DND-41 (cell line): ENCODE measurements at regions not wholly inside any gene's neighbourhood (a gene's known extent, or its start where the extent isn't known, plus 50 kb on each side); places are given as distances from the start of the nearest gene placed in this dataset.

Experiments used
- ATAC-seq: fragments of 200-7000 bp; cut with Tn5 transposase; 3 replicates; pipeline ENCODE4 v1.9.1; 2021; ENCODE audit warnings: low read depth; ENCODE audit not compliant: insufficient read depth
- DNase-seq: peaks from one replicate; pipeline ENCODE4 v3.0.0-alpha.2; 2020
- H2AFZ ChIP-seq: 2 replicates; pipeline ENCODE4 v1.6.0; 2012; ENCODE audit warnings: low read depth, low read length
- H3K27ac ChIP-seq: 2 replicates; pipeline ENCODE4 v1.5.1; 2012; ENCODE audit warnings: low read length, inconsistent platforms
- H3K27me3 ChIP-seq: fragments of 200-600 bp; sonication (generic); 2 replicates; pipeline ENCODE4 v1.6.0; 2012; ENCODE audit warnings: low read length, mild to moderate bottlenecking, inconsistent platforms; ENCODE audit not compliant: insufficient read depth, poor library complexity
- H3K36me3 ChIP-seq: 2 replicates; pipeline ENCODE4 v1.5.1; 2012; ENCODE audit warnings: low read length, inconsistent platforms; ENCODE audit not compliant: insufficient read depth
- H3K4me1 ChIP-seq: 2 replicates; pipeline ENCODE4 v1.5.1; 2012; ENCODE audit warnings: mild to moderate bottlenecking, low read length; ENCODE audit not compliant: insufficient read depth
- H3K4me2 ChIP-seq: 2 replicates; pipeline ENCODE4 v1.6.0; 2012; ENCODE audit warnings: mild to moderate bottlenecking, moderate library complexity, low read length, inconsistent platforms; ENCODE audit not compliant: insufficient read depth
- H3K4me3 ChIP-seq, 2 experiments: fragments of 200-600 bp in 1 of 2; shearing (Covaris generic) in 1 of 2; 2 replicates each; pipeline ENCODE4 v1.5.1; 2012 to 2016; ENCODE audit warnings: inconsistent platforms in 2 of 2, low read length in 2 of 2, mild to moderate bottlenecking in 2 of 2, low read depth in 1 of 2, moderate library complexity in 1 of 2
- H3K79me2 ChIP-seq: 2 replicates; pipeline ENCODE4 v1.6.0; 2012; ENCODE audit warnings: low read length, inconsistent platforms; ENCODE audit not compliant: insufficient read depth
- H3K9ac ChIP-seq: 2 replicates; pipeline ENCODE4 v1.6.0; 2012; ENCODE audit warnings: low read depth, mild to moderate bottlenecking, inconsistent platforms, low read length, moderate library complexity
- H3K9me3 ChIP-seq: 2 replicates; pipeline ENCODE4 v1.5.1; 2012; ENCODE audit warnings: low read length, moderate library complexity, mild to moderate bottlenecking, inconsistent platforms; ENCODE audit not compliant: insufficient read depth, severe bottlenecking
- H4K20me1 ChIP-seq: 2 replicates; pipeline ENCODE4 v1.6.0; 2012; ENCODE audit warnings: low read length; ENCODE audit not compliant: insufficient read depth
- EZH2 ChIP-seq: IDR thresholded peaks from 3 replicates; pipeline ENCODE4 v1.6.1; 2012; ENCODE audit warnings: borderline replicate concordance, low read depth, mild to moderate bottlenecking, moderate library complexity, low read length, inconsistent platforms; ENCODE audit not compliant: severe bottlenecking
- TF ChIP-seq, protein P1 (sequence below): IDR thresholded peaks from 2 replicates; pipeline ENCODE4 v1.5.1; 2012; ENCODE audit warnings: borderline replicate concordance, low read length, moderate library complexity, mild to moderate bottlenecking; ENCODE audit not compliant: poor library complexity, severe bottlenecking; ENCODE audit errors: extremely low read depth

GRCh38 chrX:4936315-4936714, 1222.9 kb upstream of the PRKX start:
- no peak overlapping the region for H2AFZ ChIP-seq
- H3K27me3 ChIP-seq: no peaks in the 10 kb centered on the region
- H3K4me2 ChIP-seq: no peak overlapping the region
- no peaks in the 10 kb centered on the region for H4K20me1 ChIP-seq
- TF ChIP-seq EZH2: no peak
- TF ChIP-seq, protein P1, sequence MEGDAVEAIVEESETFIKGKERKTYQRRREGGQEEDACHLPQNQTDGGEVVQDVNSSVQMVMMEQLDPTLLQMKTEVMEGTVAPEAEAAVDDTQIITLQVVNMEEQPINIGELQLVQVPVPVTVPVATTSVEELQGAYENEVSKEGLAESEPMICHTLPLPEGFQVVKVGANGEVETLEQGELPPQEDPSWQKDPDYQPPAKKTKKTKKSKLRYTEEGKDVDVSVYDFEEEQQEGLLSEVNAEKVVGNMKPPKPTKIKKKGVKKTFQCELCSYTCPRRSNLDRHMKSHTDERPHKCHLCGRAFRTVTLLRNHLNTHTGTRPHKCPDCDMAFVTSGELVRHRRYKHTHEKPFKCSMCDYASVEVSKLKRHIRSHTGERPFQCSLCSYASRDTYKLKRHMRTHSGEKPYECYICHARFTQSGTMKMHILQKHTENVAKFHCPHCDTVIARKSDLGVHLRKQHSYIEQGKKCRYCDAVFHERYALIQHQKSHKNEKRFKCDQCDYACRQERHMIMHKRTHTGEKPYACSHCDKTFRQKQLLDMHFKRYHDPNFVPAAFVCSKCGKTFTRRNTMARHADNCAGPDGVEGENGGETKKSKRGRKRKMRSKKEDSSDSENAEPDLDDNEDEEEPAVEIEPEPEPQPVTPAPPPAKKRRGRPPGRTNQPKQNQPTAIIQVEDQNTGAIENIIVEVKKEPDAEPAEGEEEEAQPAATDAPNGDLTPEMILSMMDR: no peak
- no peaks in the 10 kb centered on the region for H3K36me3 ChIP-seq
- no peaks in the 10 kb centered on the region for H3K9me3 ChIP-seq
- H3K79me2 ChIP-seq: no peaks in the 10 kb centered on the region
- H3K4me3 ChIP-seq: no peak overlapping the region
- no peak overlapping the region for H3K27ac ChIP-seq
- H3K4me1 ChIP-seq: no peaks in the 10 kb centered on the region
- DNase-seq (no peak), ATAC-seq (no peak)
- H3K9ac ChIP-seq: no peak overlapping the region

GRCh38 chrX:4935846-4936245, 1222.4 kb upstream of the PRKX start:
- Histone ChIP-seq H3K79me2 (no peaks in the 10 kb centered on the region), H3K4me3 (no peak overlapping the region), H3K4me2 (no peak overlapping the region), H3K27me3 (no peaks in the 10 kb centered on the region), H4K20me1 (no peaks in the 10 kb centered on the region), H3K27ac (no peak overlapping the region), H3K9me3 (no peaks in the 10 kb centered on the region), H2AFZ (no peak overlapping the region), H3K4me1 (no peaks in the 10 kb centered on the region), H3K9ac (no peak overlapping the region), H3K36me3 (no peaks in the 10 kb centered on the region)
- ATAC-seq (no peak), DNase-seq (no peak)
- TF ChIP-seq EZH2: no peak
- TF ChIP-seq, protein P1: no peak

GRCh38 chrX:4935401-4935800, 1222.0 kb upstream of the PRKX start:
- Histone ChIP-seq H4K20me1 (no peaks in the 10 kb centered on the region), H3K4me2 (no peak overlapping the region), H3K4me1 (no peaks in the 10 kb centered on the region)

GRCh38 chrX:4932790-4933189, 1219.3 kb upstream of the PRKX start:
- H3K9me3 ChIP-seq: no peaks in the 10 kb centered on the region
- TF ChIP-seq, protein P1: no peak
- H4K20me1 ChIP-seq: no peaks in the 10 kb centered on the region
- H2AFZ ChIP-seq: no peak overlapping the region
- no peak overlapping the region for H3K4me3 ChIP-seq
- no peak overlapping the region for H3K27ac ChIP-seq
- DNase-seq (no peak), ATAC-seq (no peak)
- no peaks in the 10 kb centered on the region for H3K36me3 ChIP-seq
- H3K9ac ChIP-seq: no peak overlapping the region
- no peaks in the 10 kb centered on the region for H3K79me2 ChIP-seq
- no peak overlapping the region for H3K4me2 ChIP-seq
- no peaks in the 10 kb centered on the region for H3K27me3 ChIP-seq
- no peaks in the 10 kb centered on the region for H3K4me1 ChIP-seq

More at GRCh38 chrX:4935401-4935800, 1222.0 kb upstream of the PRKX start:
- no peak overlapping the region for H2AFZ ChIP-seq
- H3K27me3 ChIP-seq: no peaks in the 10 kb centered on the region
- no peak for TF ChIP-seq EZH2
- H3K9ac ChIP-seq: no peak overlapping the region
- no peaks in the 10 kb centered on the region for H3K36me3 ChIP-seq
- DNase-seq (no peak), ATAC-seq (no peak)
- no peak overlapping the region for H3K27ac ChIP-seq
- no peaks in the 10 kb centered on the region for H3K79me2 ChIP-seq
- no peak overlapping the region for H3K4me3 ChIP-seq
- H3K9me3 ChIP-seq: no peaks in the 10 kb centered on the region
